OCI-LY1 (cell line): ENCODE measurements at regions not wholly inside any gene's neighbourhood (a gene's known extent, or its start where the extent isn't known, plus 50 kb on each side); places are given as distances from the start of the nearest gene placed in this dataset.

Source experiments
- H2AFZ ChIP-seq: fragments of 200-600 bp; sonication (generic), shearing (Covaris generic); 2 replicates; pipeline ENCODE4 v1.6.0; 2014; ENCODE audit warnings: antibody characterized with exemption, mild to moderate bottlenecking, low read length
- H3F3A ChIP-seq: fragments of 200-600 bp; sonication (generic), shearing (Covaris generic); 2 replicates; pipeline ENCODE4 v1.6.0; 2014; ENCODE audit warnings: mild to moderate bottlenecking, antibody characterized with exemption, low read length, moderate library complexity; ENCODE audit not compliant: insufficient read depth
- H3K27ac ChIP-seq: fragments of 200-600 bp; sonication (generic); 2 replicates; pipeline ENCODE4 v1.5.1; 2014; ENCODE audit warnings: low read length, mixed run types, mild to moderate bottlenecking, low read depth; ENCODE audit not compliant: poor library complexity, severe bottlenecking
- H3K27me3 ChIP-seq: fragments of 200-600 bp; sonication (generic); 2 replicates; pipeline ENCODE4 v1.6.0; 2014; ENCODE audit warnings: antibody characterized with exemption, mild to moderate bottlenecking, low read length, moderate library complexity; ENCODE audit not compliant: insufficient read depth
- H3K36me3 ChIP-seq: fragments of 200-600 bp; sonication (generic); 2 replicates; pipeline ENCODE4 v1.6.1; 2014; ENCODE audit warnings: mild to moderate bottlenecking, antibody characterized with exemption, low read length, moderate library complexity, mixed read lengths; ENCODE audit not compliant: insufficient read depth
- H3K4me1 ChIP-seq: fragments of 200-600 bp; sonication (generic); 2 replicates; pipeline ENCODE4 v1.5.1; 2014; ENCODE audit warnings: mild to moderate bottlenecking, low read length, moderate library complexity; ENCODE audit not compliant: insufficient read depth, severe bottlenecking
- H3K4me2 ChIP-seq: fragments of 200-600 bp; sonication (generic), shearing (Covaris generic); 2 replicates; pipeline ENCODE4 v1.6.1; 2014; ENCODE audit warnings: low read length
- H3K4me3 ChIP-seq: fragments of 200-600 bp; sonication (generic); 2 replicates; pipeline ENCODE4 v1.5.1; 2014; ENCODE audit warnings: low read length, low read depth, mild to moderate bottlenecking, mixed read lengths; ENCODE audit not compliant: poor library complexity, severe bottlenecking
- H3K79me2 ChIP-seq: fragments of 200-600 bp; shearing (Covaris generic); 2 replicates; pipeline ENCODE4 v1.6.1; 2016; ENCODE audit warnings: mixed run types, low read length, mixed read lengths; ENCODE audit not compliant: insufficient read depth
- H3K9ac ChIP-seq: fragments of 200-600 bp; sonication (generic), shearing (Covaris generic); 2 replicates; pipeline ENCODE4 v1.6.1; 2014; ENCODE audit warnings: mild to moderate bottlenecking, low read length, mixed read lengths
- H3K9me2 ChIP-seq: fragments of 200-600 bp; sonication (generic), shearing (Covaris generic); 2 replicates; pipeline ENCODE4 v1.6.1; 2014; ENCODE audit warnings: low read depth, mild to moderate bottlenecking, low read length, mixed read lengths
- H3K9me3 ChIP-seq: fragments of 200-600 bp; shearing (Covaris generic); 2 replicates; pipeline ENCODE4 v1.6.1; 2014; ENCODE audit warnings: low read length, mixed read lengths
- H4K20me1 ChIP-seq: fragments of 200-600 bp; sonication (generic), shearing (Covaris generic); 2 replicates; pipeline ENCODE4 v1.6.0; 2016; ENCODE audit warnings: mild to moderate bottlenecking, low read length; ENCODE audit not compliant: insufficient read depth
- CTCF ChIP-seq: fragments of 200-600 bp; sonication (generic), shearing (Covaris generic); IDR thresholded peaks from 2 replicates; pipeline ENCODE4 v1.5.1; 2017; ENCODE audit warnings: mild to moderate bottlenecking, antibody characterized with exemption, low read length, moderate library complexity, mixed read lengths
- EZH2 ChIP-seq: fragments of 200-600 bp; sonication (generic), shearing (Covaris generic); IDR thresholded peaks from 2 replicates; pipeline ENCODE4 v1.8.0; 2017; ENCODE audit warnings: borderline replicate concordance, mixed run types, mild to moderate bottlenecking, antibody characterized with exemption, low read length, moderate library complexity, mixed read lengths

DNA sequence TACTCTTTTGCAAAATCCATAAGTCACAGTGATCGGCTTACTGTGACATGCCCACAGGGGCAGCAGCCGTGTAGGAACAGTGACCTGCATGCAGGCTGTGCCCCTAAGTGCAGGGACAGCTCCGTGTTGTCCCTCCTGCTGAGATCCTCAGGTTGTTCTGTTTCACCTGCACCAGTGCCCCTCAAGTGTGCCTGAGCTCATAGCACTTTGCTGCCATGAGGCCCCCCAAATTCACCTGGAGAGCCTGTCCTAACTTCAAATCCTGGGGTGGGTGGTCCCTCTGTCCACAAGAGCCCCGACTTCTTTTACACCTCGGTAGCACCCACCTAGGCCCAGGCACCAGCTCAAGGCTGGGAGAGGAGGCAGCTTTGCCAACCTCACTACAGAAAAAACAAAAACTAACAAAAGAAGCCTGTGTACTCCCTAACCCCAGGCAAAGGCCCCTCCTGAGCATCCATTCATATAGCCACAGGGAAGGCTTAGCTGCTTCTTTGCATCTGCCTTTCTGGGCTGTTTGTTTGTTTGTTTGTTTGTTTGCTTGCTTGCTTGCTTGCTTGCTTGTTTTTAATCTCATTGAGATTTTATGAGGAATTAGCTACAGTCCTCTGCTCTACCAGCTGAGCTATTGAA lies 214.5 kb downstream of the AUH start:
- H3K36me3 ChIP-seq: no peaks in the 10 kb centered on the region
- H3F3A ChIP-seq: no peaks in the 10 kb centered on the region
- no peaks in the 10 kb centered on the region for H3K27me3 ChIP-seq
- no peak overlapping the region for H2AFZ ChIP-seq
- no peaks in the 10 kb centered on the region for H3K4me1 ChIP-seq
- no peak overlapping the region for H3K4me2 ChIP-seq
- no peak overlapping the region for H3K27ac ChIP-seq
- H3K9me2 ChIP-seq: no peaks in the 10 kb centered on the region
- no peaks in the 10 kb centered on the region for H4K20me1 ChIP-seq
- no peak for TF ChIP-seq EZH2
- TF ChIP-seq CTCF: no peak
- H3K4me3 ChIP-seq: no peak overlapping the region
- H3K9me3 ChIP-seq: no peaks in the 10 kb centered on the region
- no peaks in the 10 kb centered on the region for H3K79me2 ChIP-seq
- H3K9ac ChIP-seq: no peak overlapping the region

DNA sequence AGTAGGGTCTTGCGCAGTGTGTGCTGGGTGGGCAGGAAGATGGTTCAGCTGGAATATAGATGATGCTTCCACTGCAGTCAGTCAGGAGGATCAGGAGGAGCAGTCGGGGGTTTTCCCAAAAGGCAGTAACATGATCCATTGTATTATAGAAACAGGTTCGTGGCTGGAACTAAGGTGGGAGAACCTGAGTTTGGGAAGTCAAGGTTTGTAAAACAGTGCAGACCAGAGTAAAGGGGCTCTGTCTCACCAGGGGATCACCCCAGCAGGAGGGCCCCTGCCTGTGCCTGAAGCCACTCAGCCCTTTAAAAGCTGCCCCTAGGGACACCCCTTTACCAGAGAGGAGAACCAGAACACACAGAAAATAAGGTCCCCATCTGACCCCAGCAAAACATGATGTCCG lies 213.4 kb downstream of the AUH start:
- Histone ChIP-seq H3K4me3 (no peak overlapping the region), H3F3A (no peaks in the 10 kb centered on the region), H3K27me3 (no peaks in the 10 kb centered on the region), H3K9me2 (no peaks in the 10 kb centered on the region), H3K4me2 (no peak overlapping the region), H3K9ac (no peak overlapping the region), H3K9me3 (no peaks in the 10 kb centered on the region), H3K4me1 (no peaks in the 10 kb centered on the region), H4K20me1 (no peaks in the 10 kb centered on the region), H3K79me2 (no peaks in the 10 kb centered on the region), H3K36me3 (no peaks in the 10 kb centered on the region), H3K27ac (no peak overlapping the region), H2AFZ (no peak overlapping the region)
- TF ChIP-seq EZH2 (no peak), CTCF (no peak)

- Histone ChIP-seq H3K4me1 (no peaks in the 10 kb centered on the region), H2AFZ (no peak overlapping the region), H3K27ac (no peak overlapping the region), H3K4me3 (no peak overlapping the region), H3K9me3 (no peaks in the 10 kb centered on the region), H3K27me3 (no peaks in the 10 kb centered on the region), H3K36me3 (no peaks in the 10 kb centered on the region), H4K20me1 (no peaks in the 10 kb centered on the region), H3K9ac (no peak overlapping the region), H3K4me2 (no peak overlapping the region), H3K9me2 (no peaks in the 10 kb centered on the region), H3F3A (no peaks in the 10 kb centered on the region), H3K79me2 (no peaks in the 10 kb centered on the region)
- TF ChIP-seq EZH2 (no peak), CTCF (no peak)
These were observed 211.3 kb downstream of the AUH start for GRCh38 chr9:91150273-91150997.
